T-helper 9 cell (primary cell): ENCODE measurements at regions not wholly inside any gene's neighbourhood (a gene's known extent, or its start where the extent isn't known, plus 50 kb on each side); places are given as distances from the start of the nearest gene placed in this dataset.
"Not testable (repeated sequence)": the region's sequence is repeated elsewhere in the genome, so short reads cannot be mapped to it uniquely, and the experiment has no call there.

Experiments used
- DNase-seq: peaks from one replicate; pipeline ENCODE4 v3.0.0-alpha.2; 2020

DNA sequence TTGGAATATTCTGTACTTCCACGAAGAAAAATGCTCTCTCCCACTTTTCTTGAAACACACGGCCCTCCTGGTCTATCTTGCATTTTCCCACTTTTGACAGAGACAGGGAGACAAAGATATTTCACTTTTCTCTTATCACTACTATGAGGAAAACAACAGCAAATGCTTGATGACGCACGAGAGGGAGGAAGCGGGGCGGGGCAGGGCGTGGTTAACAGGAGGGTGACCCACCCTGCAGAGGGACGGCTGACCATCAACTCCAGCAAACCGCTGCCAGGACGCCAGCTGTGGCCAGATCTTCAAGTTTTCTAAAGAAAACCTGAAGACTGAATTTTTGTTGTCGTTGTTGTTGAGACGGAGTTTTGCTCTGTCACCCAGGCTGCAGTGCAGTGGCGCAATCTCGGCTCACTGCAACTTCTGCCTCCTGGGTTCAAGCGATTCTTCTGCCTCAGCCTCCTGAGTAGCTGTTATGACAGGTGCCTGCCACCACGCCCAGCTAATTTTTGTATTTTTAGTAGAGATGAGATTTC is 63.8 kb downstream of the NSUN5 start:
- DNase-seq = not testable (repeated sequence)

DNA sequence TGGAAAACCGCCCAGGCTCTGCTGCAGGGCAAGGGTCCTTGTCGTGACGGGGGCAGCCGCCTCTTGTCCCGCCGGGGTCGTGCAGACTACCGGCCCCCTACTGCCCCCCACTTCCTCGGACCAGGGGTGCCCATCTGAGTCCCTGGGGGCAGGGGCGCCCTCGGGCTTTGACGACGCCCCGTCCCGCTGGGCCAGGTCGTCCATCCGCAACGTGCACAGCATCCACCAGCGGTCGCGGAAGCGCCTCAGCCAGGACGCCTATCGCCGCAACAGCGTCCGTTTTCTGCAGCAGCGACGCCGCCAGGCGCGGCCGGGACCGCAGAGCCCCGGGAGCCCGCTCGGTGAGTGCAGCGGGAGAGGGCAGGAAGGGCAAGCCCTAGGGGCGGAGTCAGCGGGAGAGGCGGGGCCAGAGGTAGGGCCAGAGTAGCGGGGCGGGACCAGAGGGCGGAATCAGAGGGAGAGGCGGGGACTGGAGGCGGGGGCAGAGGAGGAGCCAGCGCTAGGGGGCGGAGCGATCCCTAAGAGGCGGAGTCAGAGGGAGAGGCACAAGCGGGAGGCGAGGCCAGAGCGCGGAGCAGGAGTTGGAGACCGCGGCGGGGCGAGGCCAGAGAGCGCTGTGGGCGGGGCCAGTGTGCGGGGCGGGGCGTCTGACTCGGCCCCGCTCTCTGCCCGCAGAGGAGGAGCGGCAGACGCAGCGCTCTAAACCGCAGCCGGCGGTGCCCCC is 73.5 kb downstream of the NSUN5 start:
- peak; percentile 91 for DNase-seq

DNA sequence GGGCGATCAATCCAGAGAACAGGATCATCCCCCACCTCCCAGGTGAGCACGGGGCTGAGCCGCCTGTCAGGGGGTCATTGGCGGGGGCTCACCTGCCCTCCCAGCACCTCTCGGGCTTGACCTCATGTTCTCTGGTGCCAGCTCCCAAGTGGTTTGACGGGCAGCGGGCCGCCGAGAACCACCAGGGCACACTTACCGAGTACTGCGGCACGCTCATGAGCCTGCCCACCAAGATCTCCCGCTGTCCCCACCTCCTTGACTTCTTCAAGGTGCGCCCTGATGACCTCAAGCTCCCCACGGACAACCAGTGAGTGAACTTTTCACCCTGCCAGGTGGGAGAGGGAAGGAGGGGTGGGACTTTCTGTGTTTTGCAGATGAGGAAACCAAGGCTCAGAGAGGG is 82.9 kb downstream of the NSUN5 start:
- DNase-seq = not testable (repeated sequence)

DNA sequence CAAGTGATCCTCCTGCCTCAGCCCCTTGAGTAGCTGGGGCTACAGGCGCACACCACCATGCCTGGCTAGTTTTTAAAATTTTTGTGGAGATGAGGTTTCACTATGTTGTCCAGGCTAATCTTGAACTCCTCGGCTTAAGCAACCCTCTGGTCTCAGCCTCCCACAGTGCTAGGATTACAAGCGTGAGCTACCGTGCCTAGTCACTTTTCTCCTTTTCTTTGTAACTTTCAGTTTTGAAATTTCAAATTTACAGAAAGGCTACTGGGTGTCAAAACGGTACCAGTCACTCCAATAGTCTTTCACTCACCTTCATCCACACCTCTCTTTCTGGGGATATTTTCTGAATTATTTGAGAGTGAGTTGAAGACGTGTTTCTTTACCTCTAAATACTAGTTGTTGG is 86.9 kb downstream of the NSUN5 start:
- DNase-seq = not testable (repeated sequence)

- DNase-seq = not testable (repeated sequence)
These were observed 87.8 kb downstream of the NSUN5 start for GRCh38 chr7:73220766-73221370.

GRCh38 chr7:73220357-73220756 is 88.3 kb downstream of the NSUN5 start:
- DNase-seq = not testable (repeated sequence)

DNA sequence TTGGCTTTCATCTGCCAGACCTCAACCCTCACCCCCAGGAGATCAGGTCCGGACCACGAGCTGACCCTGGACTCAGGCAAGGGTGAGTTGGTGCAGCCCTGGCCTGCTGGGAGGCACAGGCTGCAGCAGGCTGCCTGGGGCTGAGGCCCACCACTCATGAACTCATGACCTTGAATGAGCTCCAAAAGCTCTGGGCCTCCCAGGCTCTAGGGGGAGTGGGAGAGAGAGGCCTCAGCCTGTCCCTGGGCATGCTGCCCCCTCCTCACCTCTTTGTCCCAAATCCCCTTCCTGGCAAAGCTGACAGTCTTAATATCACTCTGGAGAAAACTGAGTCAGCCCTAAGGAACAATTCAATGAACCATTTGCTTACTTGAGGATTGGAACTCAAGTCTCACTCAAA is 89.8 kb downstream of the NSUN5 start:
- DNase-seq = not testable (repeated sequence)

DNA sequence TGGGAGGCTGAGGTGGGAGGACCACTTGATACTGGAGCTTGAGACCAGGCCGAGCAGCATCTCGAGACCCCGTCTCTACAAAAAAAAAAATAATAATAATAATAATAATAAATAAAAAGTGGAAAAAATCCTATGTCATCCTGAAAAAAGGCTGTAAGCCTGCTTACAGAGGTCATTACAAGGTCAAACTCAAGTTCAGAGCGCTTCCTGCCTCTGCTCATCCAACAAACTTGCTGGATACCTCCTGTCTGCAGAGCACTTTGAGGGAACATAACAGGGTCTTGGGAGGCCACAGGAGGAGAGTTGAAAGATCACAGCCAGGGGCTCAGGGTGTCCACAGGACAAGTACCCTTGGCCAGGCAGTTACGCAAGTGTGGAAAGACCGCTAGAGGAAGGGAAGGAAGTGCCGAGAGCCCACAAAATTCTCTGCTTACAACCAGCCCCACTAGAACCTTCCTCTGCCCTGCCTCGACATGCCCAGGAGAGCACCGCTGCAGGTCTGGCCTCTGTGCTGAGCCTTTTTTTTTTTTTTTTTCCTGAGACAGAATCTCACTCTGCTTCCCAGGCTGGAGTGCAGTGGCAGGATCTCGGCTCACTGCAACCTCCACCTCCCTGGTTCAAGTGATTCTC is 92.5 kb downstream of the NSUN5 start:
- not testable (repeated sequence) for DNase-seq

DNA sequence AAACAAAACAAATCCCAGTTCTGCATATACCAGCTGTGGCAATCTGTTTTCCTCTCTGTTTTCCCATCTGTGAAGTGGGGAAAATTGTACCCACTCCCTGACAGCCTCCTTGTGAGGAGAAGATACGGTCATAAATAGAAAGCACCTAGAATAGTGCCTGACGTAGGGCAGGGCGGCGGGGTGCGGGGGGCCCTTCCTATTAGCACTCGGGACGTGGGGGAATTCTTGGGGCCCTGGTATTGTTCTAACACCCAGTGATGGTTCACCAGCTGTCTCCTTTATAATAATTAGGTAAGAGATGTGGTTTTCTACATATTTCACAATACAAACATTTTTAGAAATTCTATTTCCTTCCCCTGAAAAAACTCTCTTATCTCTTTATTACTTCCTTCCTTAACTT is 93.4 kb downstream of the NSUN5 start:
- DNase-seq = not testable (repeated sequence)

DNA sequence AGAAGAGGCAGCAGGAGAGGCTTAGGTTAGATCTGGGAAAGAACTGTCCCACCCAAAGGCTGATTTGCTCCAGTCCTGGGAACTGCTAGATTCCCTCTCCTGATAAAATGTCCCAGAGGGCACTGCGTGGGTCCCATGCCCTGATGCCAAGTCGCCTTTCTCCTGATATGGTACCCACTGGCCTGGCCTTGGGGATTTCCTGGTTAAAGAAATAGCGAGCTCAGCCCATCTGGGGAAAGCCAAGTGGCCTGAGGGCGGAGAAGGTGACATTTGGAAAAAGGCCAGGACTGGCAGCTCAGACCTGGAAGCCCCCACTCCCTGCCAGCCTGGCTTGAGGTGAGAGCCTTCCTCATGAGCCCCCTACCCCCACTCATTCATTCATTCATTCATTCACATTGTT is 94.2 kb downstream of the NSUN5 start:
- not testable (repeated sequence) for DNase-seq

DNA sequence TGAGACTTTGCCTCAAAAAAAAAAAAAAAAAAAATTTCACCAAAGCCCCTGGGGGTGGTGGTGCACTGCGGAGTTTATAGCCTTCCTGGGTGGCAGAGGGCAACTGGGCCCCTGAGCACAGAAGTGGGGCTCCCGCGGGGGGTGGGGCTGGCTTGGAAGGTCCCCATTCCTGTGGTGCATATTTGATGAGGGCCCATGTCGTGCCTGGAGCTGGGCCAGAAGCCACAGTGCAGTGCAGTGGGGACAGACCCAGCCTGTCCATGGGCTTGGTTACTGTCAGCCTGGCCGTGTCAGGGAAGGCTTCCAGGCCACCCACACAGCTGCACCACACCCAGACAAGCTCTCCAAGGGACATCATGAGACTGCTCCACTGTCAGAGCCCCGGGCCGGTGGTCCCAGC is 95.5 kb downstream of the NSUN5 start:
- DNase-seq = not testable (repeated sequence)

DNA sequence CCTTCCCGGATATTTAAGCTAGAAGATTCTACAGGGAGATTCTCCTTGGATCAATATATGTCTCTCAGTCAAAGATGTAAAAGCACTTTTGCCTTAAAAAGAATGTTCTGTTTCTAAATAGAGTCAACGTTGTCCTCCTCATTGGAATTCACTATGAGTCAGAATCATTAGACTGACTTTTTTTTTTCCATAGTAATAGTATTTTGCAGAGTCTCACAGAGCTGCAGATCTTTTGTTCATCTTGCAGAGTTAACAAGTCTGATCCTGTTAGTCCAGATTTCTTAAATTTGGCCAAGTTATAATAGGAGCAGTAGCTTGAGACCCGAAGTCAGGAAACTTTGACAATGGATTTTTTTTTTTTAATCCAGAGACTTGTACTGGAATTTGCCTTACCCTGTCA is 103.0 kb downstream of the NSUN5 start:
- not testable (repeated sequence) for DNase-seq

DNA sequence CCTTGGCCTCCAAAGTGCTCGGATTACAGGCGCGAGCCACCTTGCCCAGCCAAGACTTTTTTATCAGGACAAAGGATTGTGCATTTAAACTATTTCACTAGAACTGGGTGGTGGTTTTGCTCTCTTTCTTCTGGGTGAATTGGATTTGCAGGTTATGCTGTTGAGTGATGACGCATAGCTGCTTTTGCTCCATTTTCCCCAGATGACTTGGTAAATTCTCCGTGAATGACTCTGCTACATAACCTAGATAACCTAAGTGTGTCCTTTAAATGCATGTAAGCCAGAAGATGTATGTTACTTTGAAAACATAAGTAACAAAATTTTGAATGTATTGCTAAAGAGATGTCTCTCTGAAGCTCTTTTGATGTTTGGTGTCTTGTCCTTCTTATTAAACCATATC is 103.7 kb downstream of the NSUN5 start:
- DNase-seq = not testable (repeated sequence)

DNA sequence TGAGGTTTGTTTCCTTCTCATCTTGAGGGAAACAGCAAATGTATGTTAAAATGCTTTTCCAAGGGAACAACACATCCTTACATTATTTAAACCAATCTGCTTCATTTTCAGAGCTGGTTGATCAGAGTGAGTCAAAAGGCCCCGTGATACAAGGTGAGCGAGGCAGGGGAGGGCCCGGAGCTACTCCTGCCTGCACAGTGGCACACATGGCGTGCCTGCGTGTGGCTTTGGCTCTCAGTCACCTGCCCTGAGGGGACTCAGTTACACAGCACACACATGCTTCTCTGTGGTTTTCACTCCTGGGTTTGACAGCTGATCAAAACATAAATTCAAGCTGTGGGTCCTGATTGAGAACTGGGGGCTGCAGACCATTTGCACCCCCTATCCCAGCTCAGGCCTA is 105.3 kb downstream of the NSUN5 start:
- not testable (repeated sequence) for DNase-seq

GRCh38 chr7:73201264-73201663 is 107.4 kb downstream of the NSUN5 start:
- not testable (repeated sequence) for DNase-seq

GRCh38 chr7:73200518-73201099 is 108.0 kb downstream of the NSUN5 start:
- not testable (repeated sequence) for DNase-seq

DNA sequence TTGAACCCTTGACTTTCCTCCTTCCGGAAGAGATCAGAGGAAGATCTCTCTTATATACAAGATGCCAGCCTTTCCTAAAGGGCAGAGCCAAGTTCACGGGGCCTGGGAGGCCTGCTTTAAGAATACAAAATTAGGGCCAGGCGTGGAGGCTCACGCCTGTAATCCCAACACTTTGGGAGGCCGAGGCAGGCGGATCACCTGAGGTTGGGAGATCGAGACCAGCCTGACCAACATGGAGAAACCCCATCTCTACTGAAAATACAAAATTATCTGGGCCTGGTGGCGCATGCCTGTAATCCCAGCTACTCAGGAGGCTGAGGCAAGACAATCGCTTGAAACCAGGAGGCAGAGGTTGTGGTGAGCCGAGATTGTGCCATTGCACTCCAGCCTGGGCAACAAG is 108.2 kb upstream of the SPDYE9 start:
- DNase-seq = not testable (repeated sequence)

GRCh38 chr7:73190483-73191155 is 104.8 kb upstream of the SPDYE9 start:
- not testable (repeated sequence) for DNase-seq

DNA sequence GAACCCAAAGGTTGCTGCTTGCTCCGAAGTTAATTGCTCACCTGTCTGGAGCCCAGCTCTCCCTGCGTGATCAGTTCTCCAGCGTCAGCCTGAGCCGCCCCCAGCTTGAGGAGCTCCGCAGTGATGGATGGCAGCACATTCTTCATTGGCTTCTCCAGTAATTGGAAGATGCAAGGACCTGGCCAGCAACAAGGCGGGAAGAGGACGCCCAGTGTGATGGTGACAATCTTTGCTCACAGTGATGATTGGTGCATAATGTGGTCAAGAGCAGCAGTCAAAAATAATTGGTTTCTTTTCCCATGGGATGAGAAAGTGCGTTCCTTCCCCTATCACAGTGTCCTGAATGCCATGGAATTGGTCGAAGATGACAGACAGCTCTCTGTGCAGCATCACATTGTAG is 102.4 kb upstream of the SPDYE9 start:
- not testable (repeated sequence) for DNase-seq

DNA sequence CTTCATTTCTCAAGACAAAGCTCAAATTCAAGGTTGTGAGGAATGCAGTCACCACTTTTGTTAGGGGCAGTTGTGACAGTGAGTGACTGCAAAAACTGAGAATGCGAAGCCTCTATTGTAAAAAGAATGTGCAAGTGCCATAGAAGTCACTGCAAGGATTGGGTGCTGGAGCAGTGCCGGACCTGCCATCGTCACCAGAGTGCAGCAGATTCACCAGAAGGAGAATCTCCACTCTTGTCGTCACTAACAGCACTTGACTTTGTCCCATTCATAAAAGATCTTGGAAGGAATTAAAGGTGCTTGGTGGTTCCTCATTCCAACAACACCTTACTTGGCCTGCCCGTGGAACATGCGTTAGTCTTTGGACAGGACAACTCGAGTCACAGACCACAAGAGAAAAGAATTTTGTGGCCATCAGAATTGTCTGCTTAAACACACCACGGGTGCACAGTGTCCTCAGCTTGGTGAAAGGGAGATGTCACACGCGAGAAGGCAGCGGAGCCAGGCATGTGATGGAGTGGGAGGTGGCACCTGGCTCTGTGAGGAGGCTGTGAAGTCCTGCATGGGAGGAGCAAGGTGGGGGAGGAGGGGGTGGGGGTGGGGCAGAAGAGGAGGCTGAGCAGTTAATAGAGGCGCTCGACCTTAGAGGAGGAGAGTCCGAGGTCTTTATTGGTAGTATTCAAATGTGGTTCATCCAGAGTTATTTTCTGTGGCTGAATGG is 100.9 kb upstream of the SPDYE9 start:
- not testable (repeated sequence) for DNase-seq

GRCh38 chr7:73176813-73177212 is 91.0 kb upstream of the SPDYE9 start:
- not testable (repeated sequence) for DNase-seq

DNA sequence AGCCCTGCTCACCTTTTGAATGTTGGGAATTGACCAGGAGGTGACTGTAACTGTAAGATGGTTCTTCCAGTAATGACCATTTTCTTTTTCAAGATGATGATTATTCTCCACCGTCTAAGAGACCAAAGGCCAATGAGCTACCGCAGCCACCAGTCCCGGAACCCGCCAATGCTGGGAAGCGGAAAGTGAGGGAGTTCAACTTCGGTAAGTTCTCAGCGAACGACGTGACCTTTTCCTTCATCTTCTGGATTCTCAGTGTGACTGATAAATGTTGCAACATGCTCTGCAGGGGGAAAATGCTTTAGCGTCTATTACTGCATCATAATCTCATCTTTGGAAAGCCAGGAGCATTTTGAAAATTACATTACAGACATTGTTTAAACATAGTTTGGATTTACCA is 89.5 kb upstream of the SPDYE9 start:
- DNase-seq = not testable (repeated sequence)
